ENCODE measurements at regions not wholly inside any gene's neighbourhood (a gene's known extent, or its start where the extent isn't known, plus 50 kb on each side); places are given as distances from the start of the nearest gene placed in this dataset.

DNA sequence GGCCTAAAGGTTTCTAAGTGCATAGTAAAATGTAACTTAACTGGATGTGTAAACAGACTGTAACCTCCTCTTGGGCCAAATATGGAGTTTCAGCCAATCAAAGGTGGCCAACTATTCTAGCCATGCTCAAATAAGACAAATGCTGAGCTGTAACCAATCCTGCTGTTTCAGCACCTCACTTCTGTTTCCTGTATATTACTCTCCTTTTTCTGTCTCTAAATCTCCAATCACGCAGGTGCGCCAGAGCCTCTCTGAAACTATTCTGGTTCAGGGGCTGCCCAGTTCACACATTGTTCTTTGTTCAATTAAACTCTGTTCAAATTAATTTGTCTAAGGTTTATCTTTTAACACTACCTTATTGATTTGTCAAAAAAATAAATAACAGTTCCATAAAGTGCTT is 532.7 kb upstream of the DCC start:
- no peak for ATAC-seq
- DNase-seq = no peak

DNA sequence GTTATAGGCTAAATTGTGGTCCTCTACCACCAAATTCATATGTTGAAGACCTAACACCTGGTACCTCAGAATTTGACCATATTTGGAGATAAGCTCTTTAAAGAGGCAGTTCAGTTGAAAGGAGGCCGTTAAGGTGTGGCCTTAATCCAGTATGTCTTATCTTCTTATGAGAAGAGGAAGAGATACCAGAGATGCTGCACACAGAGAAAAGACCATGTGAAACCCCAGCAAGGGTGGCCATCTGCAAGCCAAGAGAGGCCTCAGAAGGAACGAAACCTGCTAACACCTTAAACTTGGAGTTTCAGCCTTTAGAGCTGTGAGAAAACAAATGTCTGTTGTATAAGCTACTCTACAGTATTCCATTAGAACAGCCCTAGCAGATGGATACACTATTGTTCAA is 528.1 kb upstream of the DCC start:
- ATAC-seq = no peak
- intact Hi-C loops (cut with DNase I) = no loop called here
- H3K27me3 ChIP-seq (ENCODE audit: low read depth) = no peaks in the 10 kb centered on the region
- no peaks in the 10 kb centered on the region for H3K36me3 ChIP-seq
- no peak overlapping the region for H3K4me3 ChIP-seq
- no peaks in the 10 kb centered on the region for H3K9me3 ChIP-seq
- no peak for DNase-seq
- TF ChIP-seq, protein P1, sequence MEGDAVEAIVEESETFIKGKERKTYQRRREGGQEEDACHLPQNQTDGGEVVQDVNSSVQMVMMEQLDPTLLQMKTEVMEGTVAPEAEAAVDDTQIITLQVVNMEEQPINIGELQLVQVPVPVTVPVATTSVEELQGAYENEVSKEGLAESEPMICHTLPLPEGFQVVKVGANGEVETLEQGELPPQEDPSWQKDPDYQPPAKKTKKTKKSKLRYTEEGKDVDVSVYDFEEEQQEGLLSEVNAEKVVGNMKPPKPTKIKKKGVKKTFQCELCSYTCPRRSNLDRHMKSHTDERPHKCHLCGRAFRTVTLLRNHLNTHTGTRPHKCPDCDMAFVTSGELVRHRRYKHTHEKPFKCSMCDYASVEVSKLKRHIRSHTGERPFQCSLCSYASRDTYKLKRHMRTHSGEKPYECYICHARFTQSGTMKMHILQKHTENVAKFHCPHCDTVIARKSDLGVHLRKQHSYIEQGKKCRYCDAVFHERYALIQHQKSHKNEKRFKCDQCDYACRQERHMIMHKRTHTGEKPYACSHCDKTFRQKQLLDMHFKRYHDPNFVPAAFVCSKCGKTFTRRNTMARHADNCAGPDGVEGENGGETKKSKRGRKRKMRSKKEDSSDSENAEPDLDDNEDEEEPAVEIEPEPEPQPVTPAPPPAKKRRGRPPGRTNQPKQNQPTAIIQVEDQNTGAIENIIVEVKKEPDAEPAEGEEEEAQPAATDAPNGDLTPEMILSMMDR (IDR thresholded peaks at IDR 0.05) = no peak
- no peak overlapping the region for H3K27ac ChIP-seq
- no peaks in the 10 kb centered on the region for H3K4me1 ChIP-seq

More for the DNA sequence above, 532.7 kb upstream of the DCC start:
- Histone ChIP-seq H3K27ac (no peak overlapping the region), H3K4me1 (no peaks in the 10 kb centered on the region), H3K27me3 (ENCODE audit: low read depth) (no peaks in the 10 kb centered on the region), H3K4me3 (no peak overlapping the region), H3K9me3 (no peaks in the 10 kb centered on the region), H3K36me3 (no peaks in the 10 kb centered on the region)
- intact Hi-C loops (cut with DNase I) = no loop called here
- TF ChIP-seq, protein P1 (IDR thresholded peaks at IDR 0.05) = no peak

DNA sequence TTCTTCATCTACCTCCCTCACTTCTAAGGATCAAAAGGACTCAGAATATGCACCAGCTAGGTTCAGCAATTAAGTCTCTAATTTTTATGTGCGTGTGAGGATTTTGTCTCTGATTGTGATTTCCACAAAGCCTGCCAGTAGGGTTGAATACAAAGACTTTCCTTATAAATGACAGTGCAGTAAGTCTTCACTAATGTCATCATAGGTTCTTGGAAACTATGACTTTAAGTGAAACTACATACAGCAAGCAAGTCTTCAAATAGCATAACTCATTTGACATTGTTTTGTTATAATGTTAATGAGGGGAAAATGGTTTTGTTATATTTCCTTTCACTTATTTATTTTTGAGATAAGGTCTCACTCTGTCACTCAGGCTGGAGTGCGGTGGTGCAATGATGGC is 526.3 kb upstream of the DCC start:
- DNase-seq = no peak
- TF ChIP-seq, protein P1 (IDR thresholded peaks at IDR 0.05) = no peak
- no peaks in the 10 kb centered on the region for H3K36me3 ChIP-seq
- H3K27ac ChIP-seq = no peak overlapping the region
- ATAC-seq = no peak
- no peaks in the 10 kb centered on the region for H3K9me3 ChIP-seq
- H3K4me3 ChIP-seq = no peak overlapping the region
- intact Hi-C loops (cut with DNase I) = no loop called here
- H3K27me3 ChIP-seq (ENCODE audit: low read depth) = no peaks in the 10 kb centered on the region
- H3K4me1 ChIP-seq = no peaks in the 10 kb centered on the region

DNA sequence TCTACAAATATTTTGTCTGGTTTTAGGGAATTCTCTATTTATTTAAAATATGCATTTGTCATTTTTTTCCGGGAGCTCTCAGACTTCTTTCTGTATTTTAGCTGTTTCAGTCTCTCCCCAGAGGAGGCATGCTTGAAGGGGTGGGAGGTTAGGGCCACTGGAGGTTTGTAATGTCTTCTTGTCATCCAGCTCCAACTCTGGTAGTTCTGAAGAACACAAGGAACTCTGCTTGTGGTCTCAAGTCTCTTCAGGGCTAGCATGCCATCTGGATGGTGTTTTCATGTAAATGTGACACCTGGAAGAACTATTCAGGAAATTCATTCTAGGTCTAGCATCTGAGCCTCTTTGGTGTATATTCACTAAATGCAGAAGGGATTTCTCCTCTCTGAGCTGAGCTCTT is 518.4 kb upstream of the DCC start:
- Histone ChIP-seq H3K27ac (no peak overlapping the region), H3K27me3 (ENCODE audit: low read depth) (no peaks in the 10 kb centered on the region), H3K4me1 (no peaks in the 10 kb centered on the region), H3K4me3 (no peak overlapping the region), H3K36me3 (no peaks in the 10 kb centered on the region), H3K9me3 (no peaks in the 10 kb centered on the region)
- DNase-seq (no peak), ATAC-seq (no peak)
- intact Hi-C loops (cut with DNase I) = no loop called here
- TF ChIP-seq, protein P1 (IDR thresholded peaks at IDR 0.05) = no peak

DNA sequence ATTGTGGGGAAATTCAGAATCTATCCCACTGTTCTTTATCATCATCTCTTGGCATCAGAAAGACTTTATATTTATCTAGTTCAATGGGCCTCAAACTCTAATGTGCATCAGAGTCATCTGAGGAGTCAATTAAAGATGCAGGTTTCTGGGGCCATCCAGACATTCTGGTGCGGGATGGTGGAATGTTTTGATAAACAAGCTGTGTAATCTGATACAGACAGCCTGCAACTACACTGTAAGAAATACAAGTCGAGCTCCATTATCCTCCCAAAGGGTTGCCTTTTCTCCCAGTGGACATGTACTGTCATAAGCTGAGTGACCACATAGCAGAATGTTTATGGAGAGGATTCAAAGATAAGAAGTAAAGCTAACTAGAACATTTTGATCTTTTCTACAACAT is 515.3 kb upstream of the DCC start:
- Histone ChIP-seq H3K27ac (no peak overlapping the region), H3K4me3 (no peak overlapping the region), H3K36me3 (no peaks in the 10 kb centered on the region), H3K9me3 (no peaks in the 10 kb centered on the region), H3K4me1 (no peaks in the 10 kb centered on the region), H3K27me3 (ENCODE audit: low read depth) (no peaks in the 10 kb centered on the region)
- intact Hi-C loops (cut with DNase I) = no loop called here
- no peak for ATAC-seq
- DNase-seq = no peak
- TF ChIP-seq, protein P1 (IDR thresholded peaks at IDR 0.05) = no peak

DNA sequence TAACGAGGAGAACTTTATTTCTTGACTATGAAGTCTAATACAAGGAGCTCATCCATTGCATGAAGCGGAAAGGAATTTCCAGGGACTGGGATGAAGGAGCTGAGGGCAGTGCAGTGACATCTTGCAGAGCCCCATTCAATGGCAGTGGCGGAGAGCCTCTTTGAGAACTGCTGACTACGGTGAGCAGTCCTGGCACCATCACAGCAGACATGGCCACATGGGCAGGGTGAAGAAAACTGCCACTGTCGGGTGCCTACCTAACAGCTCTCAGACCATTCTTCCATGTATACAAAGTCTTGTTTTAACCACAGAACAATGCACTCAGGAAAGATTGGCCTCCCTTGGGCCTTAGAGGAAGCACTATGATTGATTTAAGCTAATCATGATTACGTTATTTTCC is 506.1 kb upstream of the DCC start:
- H3K36me3 ChIP-seq = no peaks in the 10 kb centered on the region
- no peaks in the 10 kb centered on the region for H3K27me3 ChIP-seq (ENCODE audit: low read depth)
- DNase-seq (no peak), ATAC-seq (no peak)
- intact Hi-C loops (cut with DNase I) = no loop called here
- TF ChIP-seq, protein P1 (IDR thresholded peaks at IDR 0.05) = no peak
- H3K9me3 ChIP-seq = no peaks in the 10 kb centered on the region
- H3K4me1 ChIP-seq = no peaks in the 10 kb centered on the region
- no peak overlapping the region for H3K27ac ChIP-seq
- no peak overlapping the region for H3K4me3 ChIP-seq

Measured in lower lobe of right lung (tissue), 2 donors.